Neural progenitor cell (in vitro differentiated cells): ENCODE measurements at regions not wholly inside any gene's neighbourhood (a gene's known extent, or its start where the extent isn't known, plus 50 kb on each side); places are given as distances from the start of the nearest gene placed in this dataset.

Experiments used
- CTCF ChIP-seq: fragments of 200-600 bp; sonication (generic); IDR thresholded peaks from 2 replicates; pipeline ENCODE4 v1.5.1; 2017; ENCODE audit warnings: antibody characterized with exemption, mild to moderate bottlenecking
- EZH2 ChIP-seq: fragments of 200-600 bp; sonication (generic); IDR thresholded peaks from 2 replicates; pipeline ENCODE4 v1.6.1; 2017; ENCODE audit warnings: antibody characterized with exemption, mild to moderate bottlenecking, moderate library complexity
- EZH2phosphoT487 ChIP-seq: fragments of 200-600 bp; sonication (generic); IDR thresholded peaks from 2 replicates; pipeline ENCODE4 v1.6.1; 2017; ENCODE audit warnings: antibody characterized with exemption

- no peak for TF ChIP-seq CTCF
- TF ChIP-seq EZH2, result no peak
- TF ChIP-seq EZH2phosphoT487, result no peak
Measured at GRCh38 chr16:72287649-72288048, 115.7 kb upstream of the PMFBP1 start.
